Mucosa of descending colon (tissue), 3 donors: ENCODE measurements at regions not wholly inside any gene's neighbourhood (a gene's known extent, or its start where the extent isn't known, plus 50 kb on each side); places are given as distances from the start of the nearest gene placed in this dataset.

Source experiments
- ATAC-seq: fragments of 200-7000 bp; cut with Tn5 transposase; one replicate; pipeline ENCODE4 v1.9.1; 2020; ENCODE audit warnings: mild to moderate bottlenecking, moderate library complexity
- DNase-seq, 3 donors: peaks; one replicate each; pipeline ENCODE4 v3.0.0-alpha.2; 2020
- H3K36me3 ChIP-seq: fragments of 200-600 bp; one replicate; pipeline ENCODE4 v1.8.0; 2021; ENCODE audit warnings: low read depth, mild to moderate bottlenecking
- H3K4me1 ChIP-seq: fragments of 200-600 bp; one replicate; pipeline ENCODE4 v1.8.0; 2021; ENCODE audit warnings: low read depth, mild to moderate bottlenecking
- H3K4me3 ChIP-seq: fragments of 200-600 bp; one replicate; pipeline ENCODE4 v1.8.0; 2021; ENCODE audit warnings: mild to moderate bottlenecking
- H3K9me3 ChIP-seq: fragments of 200-600 bp; one replicate; pipeline ENCODE4 v1.8.0; 2021; ENCODE audit warnings: mild to moderate bottlenecking
- intact Hi-C, 2 donors: fragments of 100-400 bp; cut with DNase I in 1 of 2; cut with micrococcal nuclease in 1 of 2; formaldehyde crosslinking; loops; one replicate each; pipeline versions ENCODE4 v1.11.0 to v1.11.1; 2022; cut with DNase I, micrococcal nuclease
- TF ChIP-seq, protein P1 (sequence below): fragments of 200-600 bp; IDR thresholded peaks from one replicate; pipeline ENCODE4 v1.8.0; 2022; ENCODE audit warnings: antibody characterized with exemption, mild to moderate bottlenecking
- donor health status: DM: no; HTN: no; CAD: no; lungs with moderate emphysema.
- donor health status: DM: no; HTN: no; CAD: no.
- donor health status: DM: no; HTN: yes; CAD: no.

DNA sequence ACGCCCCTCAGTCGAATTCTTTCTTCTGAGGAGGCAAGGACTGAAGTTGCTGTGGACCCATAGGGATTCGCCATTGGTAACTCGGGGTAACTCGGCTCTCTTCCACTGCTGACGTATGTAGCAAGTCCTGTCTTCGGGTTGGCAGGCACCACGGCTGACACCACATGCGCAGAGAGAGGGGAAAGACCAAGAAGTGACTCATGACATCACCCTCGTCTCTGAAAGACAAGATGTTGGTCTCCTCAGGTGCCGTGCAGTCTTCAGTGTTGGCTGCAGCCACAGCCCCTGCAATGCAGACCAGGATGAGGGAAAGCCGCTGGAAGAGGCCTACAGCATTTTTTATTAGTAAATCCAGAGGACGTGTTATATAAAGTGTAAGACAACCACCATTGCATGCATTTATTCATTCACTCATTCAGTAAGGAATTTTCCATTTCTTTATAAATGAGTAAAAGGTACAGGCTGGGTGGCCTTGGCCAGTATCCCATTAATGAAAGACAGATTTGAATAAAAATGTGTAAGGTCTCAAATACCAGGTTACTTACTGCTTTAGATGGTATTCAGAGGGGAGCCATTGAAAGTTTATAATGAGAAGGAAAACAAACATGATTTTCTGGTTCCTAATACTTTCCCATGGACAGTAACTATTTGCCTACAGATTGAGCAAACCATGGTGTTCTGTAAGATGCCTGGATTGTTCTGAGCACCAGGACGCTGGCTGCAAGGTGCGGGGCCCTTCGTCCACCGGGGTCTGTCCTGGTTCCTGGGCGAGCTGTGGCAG lies 50.7 kb upstream of the IRF2BP2 start:
- Histone ChIP-seq H3K9me3 (no peaks in the 10 kb centered on the region), H3K36me3 (no peaks in the 10 kb centered on the region), H3K4me1 (peaks cover 5% of the 10 kb centered on the region), H3K4me3 (no peak overlapping the region)
- DNase-seq (no peak), ATAC-seq (no peak)
- intact Hi-C loops: no loop called here
- TF ChIP-seq, protein P1, sequence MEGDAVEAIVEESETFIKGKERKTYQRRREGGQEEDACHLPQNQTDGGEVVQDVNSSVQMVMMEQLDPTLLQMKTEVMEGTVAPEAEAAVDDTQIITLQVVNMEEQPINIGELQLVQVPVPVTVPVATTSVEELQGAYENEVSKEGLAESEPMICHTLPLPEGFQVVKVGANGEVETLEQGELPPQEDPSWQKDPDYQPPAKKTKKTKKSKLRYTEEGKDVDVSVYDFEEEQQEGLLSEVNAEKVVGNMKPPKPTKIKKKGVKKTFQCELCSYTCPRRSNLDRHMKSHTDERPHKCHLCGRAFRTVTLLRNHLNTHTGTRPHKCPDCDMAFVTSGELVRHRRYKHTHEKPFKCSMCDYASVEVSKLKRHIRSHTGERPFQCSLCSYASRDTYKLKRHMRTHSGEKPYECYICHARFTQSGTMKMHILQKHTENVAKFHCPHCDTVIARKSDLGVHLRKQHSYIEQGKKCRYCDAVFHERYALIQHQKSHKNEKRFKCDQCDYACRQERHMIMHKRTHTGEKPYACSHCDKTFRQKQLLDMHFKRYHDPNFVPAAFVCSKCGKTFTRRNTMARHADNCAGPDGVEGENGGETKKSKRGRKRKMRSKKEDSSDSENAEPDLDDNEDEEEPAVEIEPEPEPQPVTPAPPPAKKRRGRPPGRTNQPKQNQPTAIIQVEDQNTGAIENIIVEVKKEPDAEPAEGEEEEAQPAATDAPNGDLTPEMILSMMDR: no peak
